ENCODE measurements at regions not wholly inside any gene's neighbourhood (a gene's known extent, or its start where the extent isn't known, plus 50 kb on each side); places are given as distances from the start of the nearest gene placed in this dataset.
A peak's percentile ranks its signal among the peaks of the same experiment; 100 is the strongest.
"Not testable (repeated sequence)": the region's sequence is repeated elsewhere in the genome, so short reads cannot be mapped to it uniquely, and the experiment has no call there.

DNA sequence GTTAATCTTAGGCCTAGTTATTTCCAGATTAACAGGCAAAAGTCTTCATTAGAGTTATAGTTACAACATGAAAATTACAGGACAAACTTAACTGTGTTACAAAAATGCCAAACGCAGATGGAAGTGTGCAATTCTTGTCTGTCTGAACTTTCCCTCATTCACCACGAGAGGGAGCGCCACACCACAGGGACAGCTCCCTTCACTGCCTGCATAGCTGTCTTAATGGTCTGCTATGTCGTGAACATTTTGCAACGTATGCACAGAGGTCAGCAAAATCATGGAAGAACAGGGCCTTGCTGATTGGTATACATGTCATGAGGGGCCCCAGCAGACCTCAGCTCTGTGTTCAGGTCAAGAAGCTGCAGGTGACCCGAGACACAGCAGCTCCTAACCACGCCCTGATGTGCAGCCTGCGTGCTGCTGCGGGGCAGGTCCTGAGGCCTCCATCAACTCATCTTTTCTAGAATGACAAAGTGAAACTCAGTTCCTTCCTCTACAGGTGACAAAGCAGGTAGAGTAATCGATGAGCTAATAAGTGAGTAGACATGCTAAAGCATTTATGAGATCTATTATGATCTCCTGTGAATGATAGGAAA, 78.8 kb upstream of the ATP8B1 start:
- peak; percentile 80 for DNase-seq (ENCODE audit: low read depth)

DNA sequence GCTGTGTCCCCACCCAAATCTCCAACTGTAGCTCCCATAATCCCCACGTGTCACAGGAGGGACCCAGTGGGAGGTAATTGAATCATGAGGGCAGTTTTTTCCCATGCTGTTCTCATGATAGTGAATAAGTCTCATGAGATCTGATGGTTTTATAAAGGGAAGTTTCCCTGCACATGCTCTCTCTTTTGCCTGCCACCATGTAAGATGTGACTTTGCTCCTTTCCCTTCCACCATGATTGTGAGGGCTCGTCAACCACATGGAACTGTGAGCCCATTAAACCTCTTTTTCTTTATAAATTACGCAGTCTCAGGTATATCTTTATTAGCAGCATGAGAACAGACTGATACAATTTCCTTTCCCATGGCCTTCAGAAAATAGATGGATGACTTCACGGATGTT, 76.8 kb upstream of the ATP8B1 start:
- DNase-seq (ENCODE audit: low read depth), result not testable (repeated sequence)

DNA sequence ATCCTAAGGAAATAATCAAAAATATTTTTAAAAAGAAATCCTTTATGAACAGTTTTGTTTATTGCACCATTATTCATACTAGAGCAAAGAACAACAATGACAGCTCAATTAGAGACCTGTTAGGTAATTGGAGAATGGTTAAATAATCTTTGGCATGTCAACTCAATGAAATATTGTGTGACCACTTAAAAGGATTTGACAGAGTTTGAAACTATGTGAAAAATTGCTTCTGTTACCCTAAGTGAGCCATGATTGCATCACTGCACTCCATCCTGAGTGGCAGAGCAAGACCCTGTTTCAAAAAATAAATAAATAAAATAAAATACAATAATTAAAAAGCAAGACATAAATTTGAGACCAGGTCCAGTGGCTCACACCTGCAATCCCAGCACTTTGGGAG, 66.1 kb upstream of the ATP8B1 start:
- DNase-seq (ENCODE audit: low read depth), result peak; percentile 10

DNA sequence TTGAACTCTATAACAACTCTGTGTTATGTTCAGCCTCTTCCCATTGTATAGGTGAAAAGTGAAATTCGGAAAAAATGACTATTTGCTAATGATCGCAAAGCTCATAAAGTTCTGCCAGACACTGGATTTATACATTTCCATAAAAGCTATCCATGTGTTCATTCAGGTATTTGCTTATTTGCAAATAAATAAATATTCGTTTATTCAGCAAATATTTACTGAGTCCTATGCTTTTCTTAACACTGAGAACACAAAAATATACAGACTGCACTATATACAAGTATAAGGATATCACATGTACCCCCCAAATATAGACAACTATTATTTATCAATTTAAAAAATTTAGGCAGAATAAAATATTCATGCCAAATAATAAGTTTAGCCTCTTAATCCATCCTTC, 63.2 kb upstream of the ATP8B1 start:
- no peak for DNase-seq (ENCODE audit: low read depth)

- no peak for DNase-seq (ENCODE audit: low read depth)
Measured at GRCh38 chr18:57864615-57865121, 61.6 kb upstream of the ATP8B1 start.

GRCh38 chr18:57863706-57864105, 60.6 kb upstream of the ATP8B1 start:
- DNase-seq (ENCODE audit: low read depth), result no peak

GRCh38 chr18:57859314-57859713, 56.2 kb upstream of the ATP8B1 start:
- DNase-seq (ENCODE audit: low read depth), result no peak

DNA sequence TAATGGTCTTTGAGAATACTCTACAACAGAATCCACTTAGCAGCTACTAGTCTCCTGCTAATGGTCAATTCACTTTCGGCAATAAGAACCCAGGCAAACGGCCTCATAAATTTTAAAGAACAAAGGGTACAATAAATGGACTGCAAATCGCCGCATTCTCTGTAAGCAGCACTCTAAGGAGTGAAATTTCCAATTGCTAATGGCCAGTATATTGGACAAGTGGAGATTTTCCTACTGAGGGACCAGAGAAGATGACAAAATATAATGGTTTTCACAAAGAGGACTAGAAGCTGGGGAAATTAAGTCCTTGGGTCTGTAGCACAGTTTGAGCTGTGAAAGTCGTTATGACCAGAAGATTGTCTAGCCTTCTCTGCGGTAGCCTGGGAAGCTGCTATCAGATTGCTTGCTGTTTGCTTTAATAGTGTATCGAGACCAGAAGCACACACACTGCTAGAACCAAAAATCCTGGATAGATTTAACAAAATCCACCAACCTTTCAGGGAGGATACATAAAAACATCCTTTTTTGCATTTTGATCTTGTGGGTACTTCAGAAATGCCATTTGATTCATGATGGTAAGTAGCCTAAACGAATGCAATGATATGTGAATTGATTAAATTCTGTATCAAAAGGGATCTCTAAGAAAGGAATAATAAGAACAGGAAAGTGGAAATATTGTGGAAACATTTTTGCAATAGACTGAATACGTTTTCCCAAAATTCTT, 53.6 kb upstream of the ATP8B1 start:
- no peak for DNase-seq (ENCODE audit: low read depth)

DNA sequence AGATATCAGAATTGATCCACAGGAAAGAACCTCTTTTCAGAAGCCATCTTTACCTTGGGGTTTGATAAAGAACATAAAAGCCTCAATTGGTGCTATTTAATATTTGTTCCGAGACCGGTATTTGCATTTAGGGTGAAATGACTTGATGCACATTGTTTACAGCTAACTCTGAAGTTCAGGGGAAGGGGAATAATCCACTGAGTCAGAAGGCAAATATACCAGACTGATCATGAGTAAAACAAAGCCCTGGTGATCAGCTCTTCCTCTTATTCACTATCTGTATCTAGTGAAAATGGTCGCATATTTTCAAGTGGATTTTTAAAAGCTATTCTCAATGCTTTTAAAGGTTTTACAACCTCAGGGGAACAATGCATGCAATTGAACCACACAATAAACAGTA, 53.0 kb upstream of the ATP8B1 start:
- DNase-seq (ENCODE audit: low read depth), result no peak

- DNase-seq (ENCODE audit: low read depth), result no peak
Measured at GRCh38 chr18:57855551-57855950, 52.4 kb upstream of the ATP8B1 start.

- no peak for DNase-seq (ENCODE audit: low read depth)
Measured at GRCh38 chr18:57854726-57855125, 51.6 kb upstream of the ATP8B1 start.

DNA sequence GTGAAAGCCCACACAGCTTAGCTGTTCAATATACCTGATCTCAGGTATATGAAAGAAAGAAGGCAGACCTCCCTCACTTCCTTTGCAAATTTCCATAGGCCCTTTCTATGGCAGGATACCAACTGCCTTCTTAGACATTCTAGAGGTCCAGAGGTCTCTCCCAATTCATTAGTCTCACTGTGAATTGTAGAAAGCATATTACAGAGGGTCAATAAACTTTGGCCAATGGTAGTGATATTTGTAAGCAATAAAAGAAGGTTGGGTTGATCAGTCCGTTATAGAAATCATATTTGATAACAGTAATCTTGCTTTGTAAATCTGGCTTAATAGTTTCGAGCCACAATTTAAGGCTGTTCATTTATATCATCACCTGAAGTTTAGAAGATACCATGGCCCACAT, 50.7 kb upstream of the ATP8B1 start:
- DNase-seq (ENCODE audit: low read depth), result no peak

- no peak for DNase-seq (ENCODE audit: low read depth)
Measured at GRCh38 chr18:57853133-57853532, 50.0 kb upstream of the ATP8B1 start.
